NCI-H524 (cell line): ENCODE measurements at regions not wholly inside any gene's neighbourhood (a gene's known extent, or its start where the extent isn't known, plus 50 kb on each side); places are given as distances from the start of the nearest gene placed in this dataset.
"Not testable (repeated sequence)": the region's sequence is repeated elsewhere in the genome, so short reads cannot be mapped to it uniquely, and the experiment has no call there.

Experiments used
- DNase-seq, 2 experiments: peaks; one replicate each; lab custom pipeline; 2025; lab: John Stamatoyannopoulos, UW

GRCh38 chr4:116665716-116666115 lies 419.7 kb downstream of the TRAM1L1 start:
- DNase-seq: no peak

DNA sequence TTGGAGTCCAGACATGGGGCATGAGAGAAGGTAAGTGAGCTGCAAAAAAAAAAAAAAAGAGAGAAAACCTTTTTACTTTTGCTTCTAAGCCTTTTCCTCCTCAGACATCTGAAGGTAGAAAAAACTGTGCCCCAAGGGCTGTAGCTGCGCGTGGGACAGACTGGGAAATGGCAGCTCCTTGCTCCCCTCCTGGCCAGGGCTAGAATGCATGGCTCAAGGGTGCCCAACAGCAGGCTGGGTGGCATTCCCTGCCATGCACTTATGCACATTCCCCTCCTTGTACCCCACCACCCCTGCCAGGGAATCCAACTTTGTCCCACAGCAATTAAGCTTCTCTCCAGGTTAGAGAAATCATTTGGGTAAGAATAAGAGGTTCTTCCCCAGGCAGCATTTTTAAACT lies 421.2 kb downstream of the TRAM1L1 start:
- DNase-seq: no peak

- no peak for DNase-seq
Measured at GRCh38 chr4:116639070-116639577, 446.3 kb downstream of the TRAM1L1 start.

DNA sequence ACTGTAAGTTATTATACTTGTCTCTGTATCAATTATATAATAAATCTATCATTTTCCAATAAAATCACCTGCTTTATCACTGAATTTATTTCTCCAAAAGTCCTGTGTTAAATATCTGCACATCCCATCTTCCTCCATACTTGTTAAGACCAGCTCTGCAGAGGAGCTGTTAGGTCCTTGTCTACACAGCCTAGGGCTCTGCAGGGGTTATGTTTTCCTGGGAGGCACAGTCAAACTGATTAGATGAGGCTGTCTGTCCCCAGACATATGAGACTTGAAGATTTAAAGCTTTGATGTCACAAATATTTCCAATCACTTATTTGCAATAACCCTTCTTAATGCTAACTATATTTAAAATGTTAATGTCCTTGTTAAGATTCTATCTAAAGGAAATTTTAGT lies 446.8 kb downstream of the TRAM1L1 start:
- DNase-seq: no peak

DNA sequence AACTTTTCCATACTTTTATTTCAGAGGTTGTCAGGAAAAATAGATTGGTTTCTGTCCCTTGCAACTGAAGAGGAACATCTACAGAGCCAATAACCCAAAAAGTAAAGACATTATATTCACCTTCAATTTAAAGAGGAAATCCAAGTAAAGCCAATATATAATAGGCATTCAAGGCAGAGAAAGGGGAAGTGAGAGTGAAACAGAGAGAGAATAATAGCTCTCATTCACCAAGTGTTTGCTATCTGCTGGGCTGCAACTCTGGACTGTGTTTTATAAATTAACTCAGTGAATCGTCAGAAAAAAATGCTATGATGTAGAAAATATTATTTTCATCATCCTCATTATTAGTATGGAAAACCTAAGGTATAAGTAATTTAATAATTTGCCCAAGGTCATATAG lies 448.5 kb downstream of the TRAM1L1 start:
- no peak for DNase-seq

DNA sequence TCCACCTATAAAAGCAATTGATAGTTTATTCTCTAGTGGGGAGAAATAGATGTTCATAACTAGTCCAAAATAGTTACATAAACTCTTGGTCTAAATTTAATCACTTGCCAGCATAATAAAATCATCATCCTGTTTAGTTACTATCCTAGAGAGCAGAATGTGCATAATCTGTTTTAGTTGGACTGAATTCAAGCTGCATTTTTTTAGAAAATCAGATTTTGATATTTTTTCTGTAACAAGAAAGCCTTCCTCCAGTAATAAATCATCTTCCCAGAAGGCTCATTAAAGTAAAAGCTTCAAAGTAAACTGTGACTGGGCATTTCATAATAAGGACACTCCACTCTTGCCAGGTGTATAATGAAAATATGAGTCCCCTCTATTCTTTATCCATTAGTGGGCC lies 453.1 kb downstream of the TRAM1L1 start:
- no peak for DNase-seq

GRCh38 chr4:116628598-116628997 lies 456.8 kb downstream of the TRAM1L1 start:
- no peak for DNase-seq

GRCh38 chr4:116627545-116627944 lies 457.8 kb downstream of the TRAM1L1 start:
- no peak for DNase-seq

GRCh38 chr4:116619508-116619907 lies 465.9 kb downstream of the TRAM1L1 start:
- DNase-seq: not testable (repeated sequence)

DNA sequence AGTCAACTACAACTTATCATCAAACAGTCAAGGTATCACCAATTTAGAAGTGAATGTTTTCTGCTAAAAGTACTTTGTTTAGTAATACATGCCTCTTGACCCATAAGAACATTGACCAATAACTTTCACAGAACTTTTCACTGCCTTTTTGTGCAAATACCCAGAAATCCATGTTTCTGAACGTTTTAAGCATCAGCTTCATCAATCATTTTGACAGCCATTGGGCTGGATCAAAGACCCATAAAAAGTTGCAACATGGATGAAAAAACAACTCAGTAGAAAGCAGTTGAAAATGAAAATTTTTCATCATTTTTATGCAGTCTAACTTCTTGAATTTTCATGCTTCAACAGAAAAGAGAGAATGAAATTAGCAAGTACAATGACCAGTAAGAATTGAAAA lies 466.7 kb downstream of the TRAM1L1 start:
- DNase-seq: no peak

GRCh38 chr4:116603096-116603495 lies 482.3 kb downstream of the TRAM1L1 start:
- no peak for DNase-seq

GRCh38 chr4:116599859-116600258 lies 485.5 kb downstream of the TRAM1L1 start:
- DNase-seq: no peak

DNA sequence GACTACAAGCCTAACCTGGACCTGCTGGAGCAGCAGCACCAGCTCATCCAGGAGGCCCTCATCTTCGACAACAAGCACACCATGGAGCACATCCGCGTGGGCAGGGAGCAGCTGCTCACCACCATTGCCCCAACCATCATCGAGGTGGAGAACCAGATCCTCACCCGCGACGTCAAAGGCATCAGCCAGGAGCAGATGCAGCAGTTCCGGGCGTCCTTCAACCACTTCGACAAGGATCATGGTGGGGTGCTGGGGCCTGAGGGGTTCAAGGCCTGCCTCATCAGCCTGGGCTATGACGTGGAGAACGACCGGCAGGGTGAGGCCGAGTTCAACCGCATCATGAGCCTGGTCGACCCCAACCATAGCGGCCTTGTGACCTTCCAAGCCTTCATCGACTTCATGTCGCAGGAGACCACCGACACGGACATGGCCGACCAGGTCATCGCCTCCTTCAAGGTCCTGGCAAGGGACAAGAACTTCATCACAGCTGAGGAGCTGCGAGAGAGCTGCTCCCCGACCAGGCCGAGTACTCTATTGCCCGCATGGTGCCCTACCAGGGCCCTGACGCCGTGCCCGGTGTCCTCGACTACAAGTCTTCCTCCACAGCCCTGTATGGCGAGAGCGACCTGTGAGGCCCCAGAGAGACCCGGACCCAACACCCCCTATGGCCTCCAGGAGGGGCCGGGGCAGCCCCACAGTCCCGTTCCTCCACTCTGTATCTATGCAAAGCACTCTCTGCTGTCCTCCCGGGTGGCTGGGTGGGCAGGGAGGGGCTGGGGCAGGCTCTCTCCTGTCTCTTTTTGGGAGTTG lies 486.2 kb downstream of the TRAM1L1 start:
- DNase-seq: no peak

DNA sequence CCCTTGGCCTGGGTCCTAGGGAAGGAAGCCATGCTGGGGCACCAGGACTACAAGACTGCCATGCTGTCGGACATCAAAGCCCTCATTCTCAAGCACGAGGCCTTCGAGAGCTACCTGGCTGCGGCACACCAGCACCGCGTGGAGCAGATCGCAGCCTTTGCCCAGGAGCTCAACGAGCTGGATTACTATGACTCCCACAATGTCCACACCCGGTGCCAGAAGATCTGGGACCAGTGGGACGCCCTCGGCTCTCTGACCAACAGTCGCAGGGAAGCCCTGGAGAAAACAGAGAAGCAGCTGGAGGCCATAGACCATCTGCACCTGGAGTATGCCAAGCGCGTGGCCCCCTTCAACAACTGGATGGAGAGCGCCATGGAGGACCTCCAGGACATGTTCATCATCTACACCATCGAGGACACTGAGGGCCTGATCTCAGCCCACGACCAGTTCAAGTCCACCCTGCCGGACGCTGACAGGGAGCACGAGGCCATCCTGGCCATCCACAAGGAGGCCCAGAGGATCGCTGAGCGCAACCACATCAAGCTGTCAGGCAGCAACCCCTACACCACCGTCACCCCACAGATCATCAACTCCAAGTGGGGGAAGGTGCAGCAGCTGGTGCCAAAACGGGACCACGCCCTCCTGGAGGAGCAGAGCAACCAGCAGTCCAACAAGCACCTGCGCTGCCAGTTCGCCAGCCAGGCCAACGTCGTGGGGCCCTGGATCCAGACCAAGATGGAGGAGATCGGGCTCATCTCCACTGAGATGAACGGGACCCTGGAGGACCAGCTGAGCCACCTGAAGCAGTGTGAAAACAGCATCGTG lies 487.0 kb downstream of the TRAM1L1 start:
- no peak for DNase-seq

DNA sequence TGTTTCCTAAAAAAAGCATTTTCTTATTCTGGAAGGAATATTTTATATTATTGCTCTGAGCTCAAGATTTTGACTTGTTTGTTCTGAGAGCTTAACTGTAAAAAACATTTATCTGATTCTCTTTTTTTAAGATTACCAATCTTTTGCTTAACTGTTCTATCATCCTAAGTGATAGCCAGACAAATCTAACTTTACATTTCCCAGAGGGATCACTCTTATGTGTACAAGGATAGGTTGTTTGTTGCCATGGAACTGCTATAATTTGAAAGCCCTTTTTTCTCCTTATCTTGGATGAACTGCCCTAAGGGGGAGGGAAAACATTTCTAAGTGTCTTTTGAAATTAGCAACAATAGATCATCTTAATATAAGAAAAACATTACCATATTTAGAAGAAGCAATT lies 494.7 kb downstream of the TRAM1L1 start:
- DNase-seq: no peak

- DNase-seq: no peak
Measured at GRCh38 chr4:116588783-116589182, 496.6 kb downstream of the TRAM1L1 start.

DNA sequence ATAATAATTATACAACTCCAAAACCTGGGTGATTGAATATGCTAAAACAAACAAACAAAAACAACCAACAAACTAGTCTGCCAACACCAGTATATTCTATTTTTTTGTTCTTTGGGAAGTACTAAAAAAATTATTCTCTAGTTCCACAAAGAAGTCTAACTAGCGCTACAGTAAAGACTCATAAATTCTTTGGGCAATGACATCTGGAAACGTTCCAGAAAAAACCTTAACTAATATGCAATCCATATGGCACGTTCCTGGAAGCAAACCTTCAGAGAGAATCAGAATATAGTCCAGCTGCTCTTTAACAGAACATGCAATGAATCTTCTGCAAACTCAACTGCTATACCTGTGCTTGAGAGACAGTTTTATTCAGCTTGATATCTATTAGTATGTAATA lies 500.1 kb downstream of the TRAM1L1 start:
- DNase-seq: peak; percentile 33 to 81

DNA sequence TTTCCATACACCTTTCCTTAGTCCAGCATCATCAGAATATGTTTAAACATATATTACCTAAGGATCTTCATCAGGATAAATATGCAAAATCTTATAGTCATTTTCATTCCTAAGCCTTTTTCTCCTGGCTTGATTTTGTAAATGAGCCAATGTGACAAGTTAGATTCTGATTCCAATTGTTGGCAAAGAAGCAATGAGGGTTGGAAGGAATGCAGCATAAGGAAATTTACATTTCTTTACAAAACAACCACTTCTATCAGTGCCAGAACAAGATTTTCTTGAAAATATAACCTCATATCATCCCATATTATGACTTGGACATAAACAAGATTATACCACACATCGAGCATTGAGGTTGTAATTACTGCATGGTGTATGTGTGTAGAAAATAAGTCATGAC lies 508.1 kb downstream of the TRAM1L1 start:
- no peak for DNase-seq

DNA sequence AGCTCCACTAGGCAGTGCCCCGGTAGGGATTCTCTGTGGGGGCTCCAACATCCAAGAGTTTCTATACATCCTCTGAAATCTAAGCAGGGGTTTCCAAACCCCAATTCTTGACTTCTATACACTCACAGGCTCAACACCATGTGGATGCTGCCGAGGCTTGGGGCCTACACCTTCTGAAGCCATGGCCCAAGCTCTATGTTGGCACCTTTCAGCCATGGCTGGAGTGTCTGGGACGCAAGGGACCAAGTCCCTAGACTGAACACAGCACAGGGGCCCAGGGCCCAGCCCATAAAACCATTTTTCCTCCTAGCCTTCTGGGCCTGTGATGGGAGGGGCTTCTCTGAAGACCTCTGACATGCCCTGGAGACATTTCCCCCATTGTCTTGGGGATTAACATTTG lies 511.8 kb downstream of the TRAM1L1 start:
- no peak for DNase-seq

DNA sequence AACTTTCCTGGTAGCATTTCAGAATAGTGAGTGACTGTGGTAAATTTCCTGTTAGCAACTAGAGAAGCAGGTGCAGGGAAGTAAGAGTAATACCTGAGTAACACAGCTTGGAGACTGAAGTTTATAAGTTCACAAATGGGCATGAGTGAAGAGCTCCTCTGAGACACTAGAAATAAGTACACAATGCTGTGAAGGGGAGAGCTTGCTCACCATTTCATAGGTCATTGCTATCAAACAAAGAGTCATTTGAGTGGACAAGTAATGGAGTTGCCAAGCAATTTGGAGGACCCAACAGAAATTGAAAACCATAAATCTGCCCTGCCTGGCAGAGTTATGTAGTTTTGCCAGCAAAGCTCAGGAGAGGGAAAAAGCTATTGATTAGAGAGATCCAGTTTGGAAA lies 523.6 kb downstream of the TRAM1L1 start:
- DNase-seq: no peak

- no peak for DNase-seq
Measured at GRCh38 chr4:116551806-116552205, 533.6 kb downstream of the TRAM1L1 start.

- DNase-seq: no peak
Measured at GRCh38 chr4:116547632-116548031, 537.7 kb downstream of the TRAM1L1 start.

- no peak for DNase-seq
Measured at GRCh38 chr4:116546759-116547158, 538.6 kb downstream of the TRAM1L1 start.
